Activated CD8-positive, alpha-beta memory T cell treated with anti-CD3 and anti-CD28 coated beads for 1 hour (primary cell): ENCODE measurements at regions not wholly inside any gene's neighbourhood (a gene's known extent, or its start where the extent isn't known, plus 50 kb on each side); places are given as distances from the start of the nearest gene placed in this dataset.

Experiments
- DNase-seq, 2 donors: peaks; one replicate each; pipeline ENCODE4 v3.0.0-alpha.2; 2020; ENCODE audit warnings: low read depth in 1 of 2; ENCODE audit errors: extremely low read depth in 1 of 2

DNA sequence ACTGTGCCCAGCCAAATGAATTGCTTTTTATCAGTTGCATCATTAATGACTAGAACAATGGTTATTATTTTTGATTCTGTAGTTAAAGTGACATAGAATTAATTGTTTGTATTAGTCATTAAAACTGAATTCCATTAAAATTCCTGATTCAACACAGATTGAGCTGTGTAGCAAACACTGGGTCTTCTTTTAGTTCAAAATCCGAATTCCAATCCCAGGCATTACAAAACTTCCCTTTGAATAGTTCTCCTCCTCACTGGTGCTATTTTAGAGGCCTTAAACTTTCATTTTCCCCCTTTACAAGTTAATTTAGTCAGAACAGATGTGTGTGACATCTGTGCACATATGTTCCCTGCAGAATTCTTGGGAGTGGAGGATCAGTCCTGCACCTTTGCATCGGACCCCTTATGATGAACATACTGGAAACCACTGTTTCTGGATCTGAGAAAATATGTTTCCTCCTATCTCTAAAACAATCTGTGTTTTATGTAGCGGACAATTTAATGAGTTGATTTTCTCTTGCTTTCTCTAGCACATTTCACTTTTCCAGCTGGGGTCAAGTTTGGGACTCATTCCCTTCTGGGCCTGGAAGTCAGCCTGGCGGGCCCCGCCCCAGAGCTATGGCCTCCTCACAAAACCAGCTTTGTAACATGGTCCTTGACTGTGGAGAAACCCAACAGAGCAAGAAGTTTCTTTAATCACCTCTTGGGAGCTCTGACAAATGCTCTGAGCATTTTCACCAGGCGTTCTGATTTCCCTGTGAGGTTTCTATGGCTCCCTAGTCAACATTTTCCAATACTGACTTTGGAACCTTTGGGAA lies 87.9 kb upstream of the MAMDC2 start:
- DNase-seq, result no peak

DNA sequence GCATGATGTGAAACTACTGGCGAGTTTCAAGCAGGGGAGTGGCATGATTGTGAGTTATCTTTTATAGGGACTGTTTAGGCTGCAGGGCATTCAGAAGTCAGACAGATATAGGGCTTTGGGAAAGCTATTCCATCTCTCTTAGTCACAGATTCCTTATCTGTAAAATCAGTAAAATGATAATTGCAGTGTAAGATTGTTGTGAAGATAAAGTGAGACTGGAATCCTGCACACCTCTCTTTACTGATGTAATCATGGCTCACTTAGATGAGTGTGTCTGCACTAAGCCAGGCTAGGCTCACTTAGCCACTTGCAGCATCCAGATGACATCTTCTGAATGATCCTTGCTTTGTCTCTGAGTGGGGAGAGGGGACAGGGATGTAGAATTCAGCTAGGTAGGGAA lies 81.8 kb upstream of the MAMDC2 start:
- no peak for DNase-seq

DNA sequence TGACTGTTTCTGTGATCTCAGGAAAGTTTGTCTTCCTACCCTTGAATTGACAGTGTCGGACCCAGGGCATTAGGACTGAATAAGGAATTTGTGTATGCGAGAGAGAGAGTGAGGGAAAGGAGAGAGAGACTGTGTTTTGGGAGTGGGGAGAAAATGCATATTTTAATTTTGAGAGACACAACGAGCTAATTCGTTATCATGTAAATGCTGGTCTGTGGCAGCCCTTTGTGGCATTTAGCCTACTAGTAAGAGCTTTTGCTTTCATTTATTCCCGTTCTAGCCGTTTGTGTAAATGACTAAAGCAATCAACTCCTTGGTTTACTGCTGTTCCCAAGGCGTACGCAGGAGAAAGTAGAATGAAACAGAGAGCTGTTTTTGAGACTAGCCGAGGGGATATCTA lies 79.8 kb upstream of the MAMDC2 start:
- no peak for DNase-seq

DNA sequence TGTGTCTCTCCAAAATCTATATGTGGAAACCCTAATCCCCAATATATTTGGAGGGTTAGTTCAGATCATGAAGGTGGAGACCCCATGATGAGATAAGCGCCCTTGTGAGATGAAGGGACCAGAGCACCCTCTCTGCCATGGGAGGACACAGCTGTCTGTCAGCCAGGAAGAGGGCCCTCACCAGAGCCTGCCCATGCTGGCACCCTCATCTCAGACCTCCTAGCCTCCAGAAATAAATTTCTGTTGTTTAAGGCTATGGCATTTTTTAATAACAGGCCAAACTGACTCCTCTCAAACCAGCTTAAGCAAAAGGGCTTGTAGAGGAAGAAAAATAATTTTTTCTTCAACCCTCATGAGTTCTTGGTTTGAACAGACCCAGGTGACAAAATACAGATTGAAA lies 79.2 kb upstream of the MAMDC2 start:
- DNase-seq, result no peak

DNA sequence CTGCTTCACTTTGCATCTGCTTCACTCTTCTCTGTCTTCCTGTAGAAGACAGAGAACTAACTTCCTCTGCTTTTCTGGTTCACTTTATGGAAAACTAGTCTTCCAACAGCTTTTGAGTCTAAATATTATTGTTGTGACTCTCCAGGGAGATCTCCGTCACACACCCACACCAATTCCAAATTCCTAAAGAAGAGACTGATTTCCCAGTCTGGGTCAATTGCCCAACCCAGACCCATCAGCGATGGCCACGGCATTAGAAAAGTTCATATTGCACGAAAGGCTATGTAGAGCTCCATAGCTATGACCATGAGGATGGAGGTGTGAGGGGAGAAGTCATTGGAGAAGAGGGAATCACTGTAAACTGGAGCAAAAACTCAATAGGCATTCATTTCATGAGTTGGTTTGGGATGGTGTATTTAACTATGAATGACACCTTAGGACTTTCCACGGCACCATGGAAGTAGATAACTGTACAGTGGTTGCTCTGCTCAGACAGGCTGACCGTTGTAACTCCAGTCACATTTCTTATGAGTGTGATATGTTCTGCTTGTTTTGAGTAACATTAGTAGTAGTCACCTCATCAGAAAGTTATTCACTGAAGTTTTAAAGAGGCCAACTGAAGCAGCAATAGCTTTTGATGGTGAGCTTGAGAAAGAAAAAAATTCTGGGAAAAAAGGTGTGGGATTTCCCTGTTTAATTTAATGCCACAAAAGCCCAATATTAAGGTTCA lies 78.1 kb upstream of the MAMDC2 start:
- no peak for DNase-seq

DNA sequence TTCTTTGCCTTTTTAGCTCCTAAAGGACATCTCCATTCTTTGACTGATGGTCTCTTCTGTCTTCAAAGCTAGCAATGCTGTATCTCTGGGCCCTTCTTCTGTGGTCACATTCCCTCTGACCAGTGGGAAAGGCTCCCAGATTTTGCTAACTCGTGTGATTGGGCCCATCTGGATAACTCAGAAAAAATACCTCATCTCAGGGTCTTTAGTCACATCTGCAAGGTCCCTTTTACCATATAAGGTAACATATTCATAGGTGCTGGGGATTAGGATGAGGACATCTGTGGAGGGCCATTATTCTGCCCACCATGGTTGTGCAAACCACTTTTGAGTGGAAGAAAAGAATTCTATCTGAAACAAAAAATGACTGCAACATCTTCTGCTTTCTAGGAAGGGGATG lies 76.3 kb upstream of the MAMDC2 start:
- DNase-seq, result no peak

DNA sequence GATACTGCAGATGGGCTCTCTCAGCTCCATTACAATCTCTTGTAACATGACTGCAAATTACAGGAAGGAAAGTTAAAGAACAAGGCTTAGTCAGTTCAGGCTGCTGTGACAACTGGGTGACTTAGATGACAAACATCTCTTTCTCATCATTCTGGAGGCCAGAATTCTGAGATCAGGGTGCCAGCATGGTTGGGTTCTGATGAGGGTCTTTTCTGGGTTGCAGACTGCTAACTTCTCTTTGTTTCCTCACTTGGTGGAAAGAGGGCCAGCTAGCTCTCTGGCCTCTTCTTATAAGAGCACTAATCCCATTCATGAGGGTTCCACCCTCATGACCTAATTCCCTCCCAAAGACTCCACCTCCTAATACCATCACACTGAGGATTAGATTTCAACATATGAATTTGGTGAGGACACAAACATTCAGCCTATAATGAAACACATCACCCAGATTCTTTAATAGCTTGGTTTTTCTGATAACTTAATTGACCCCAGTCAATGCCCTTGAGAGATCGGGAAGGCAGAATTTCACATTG lies 73.6 kb upstream of the MAMDC2 start:
- DNase-seq, result no peak

DNA sequence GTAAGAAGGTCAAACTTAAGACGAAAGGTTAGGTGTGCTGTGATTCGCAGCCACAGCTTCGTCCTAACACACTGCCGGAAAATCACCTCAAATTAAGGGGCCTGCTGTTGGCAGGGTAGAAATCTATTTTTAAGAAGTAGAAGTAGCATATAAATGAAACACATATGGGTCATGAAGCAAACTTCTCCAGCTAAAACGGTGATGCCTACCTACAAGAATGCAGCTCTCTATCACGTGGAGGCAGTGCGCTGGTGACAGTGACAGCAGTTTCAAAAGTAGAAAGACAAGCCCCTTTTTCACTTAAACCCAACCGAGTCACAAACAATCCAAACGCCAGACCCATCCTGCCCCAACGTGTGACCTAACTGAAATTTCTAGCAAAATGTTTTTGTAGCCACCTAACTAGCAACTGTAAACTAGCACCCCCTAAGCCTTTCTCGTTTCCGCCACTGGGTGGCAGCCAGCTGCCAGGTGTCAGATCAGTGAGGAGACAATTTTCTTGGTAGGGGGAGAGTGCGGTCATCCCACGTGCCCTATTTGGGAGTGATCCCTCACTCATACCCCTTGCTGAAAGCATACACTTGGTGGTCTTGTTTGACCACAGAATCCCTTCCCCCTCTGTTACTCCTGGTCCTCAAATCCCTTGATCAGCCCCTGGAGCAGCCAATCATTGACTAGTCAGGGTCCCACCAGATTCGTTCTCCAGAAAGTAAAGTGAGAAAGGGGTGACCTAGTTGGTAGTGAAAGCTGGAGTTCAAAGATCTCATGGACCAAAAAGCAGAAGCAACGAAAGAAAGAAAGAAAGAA lies 71.8 kb upstream of the MAMDC2 start:
- DNase-seq, result peak in 1 of 2 donors; percentile 17

DNA sequence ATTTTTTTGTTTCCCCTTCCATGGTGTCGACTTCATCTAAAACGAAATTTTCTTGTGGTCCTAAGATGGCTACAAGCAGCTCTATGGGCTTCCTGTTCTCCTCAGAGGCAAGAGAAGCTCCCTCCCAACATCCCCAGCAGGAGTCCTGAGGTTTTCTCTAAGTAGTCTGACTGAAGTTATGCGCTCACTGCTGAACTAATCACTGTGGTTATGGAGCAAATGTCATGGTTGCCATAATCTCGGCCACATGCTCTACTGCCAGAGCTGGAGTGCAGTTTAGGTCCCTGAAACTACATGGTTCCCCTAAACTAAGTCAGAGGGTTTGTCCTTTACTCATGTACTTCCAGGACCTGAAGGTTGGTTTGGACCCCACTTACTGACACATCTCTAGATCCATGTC lies 68.0 kb upstream of the MAMDC2 start:
- DNase-seq, result no peak

DNA sequence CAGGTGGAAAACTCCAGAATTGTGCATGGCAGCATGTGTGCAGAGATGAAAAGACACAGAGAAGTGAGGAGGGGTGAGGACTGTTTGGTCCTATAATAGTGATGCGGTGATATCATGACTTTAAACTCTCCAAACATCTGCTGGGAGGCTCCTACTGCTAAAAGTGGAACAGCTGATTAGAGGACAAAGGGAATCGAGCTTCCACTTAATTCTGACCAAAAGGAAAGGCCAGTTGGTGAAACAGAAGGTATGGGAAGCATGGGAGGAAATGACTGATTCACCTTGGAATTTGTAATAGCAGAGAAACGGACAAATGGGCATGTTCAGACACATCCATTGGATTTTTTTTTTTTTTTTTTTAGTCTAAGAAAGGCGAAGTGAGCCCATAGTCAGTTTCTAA lies 67.5 kb upstream of the MAMDC2 start:
- no peak for DNase-seq

DNA sequence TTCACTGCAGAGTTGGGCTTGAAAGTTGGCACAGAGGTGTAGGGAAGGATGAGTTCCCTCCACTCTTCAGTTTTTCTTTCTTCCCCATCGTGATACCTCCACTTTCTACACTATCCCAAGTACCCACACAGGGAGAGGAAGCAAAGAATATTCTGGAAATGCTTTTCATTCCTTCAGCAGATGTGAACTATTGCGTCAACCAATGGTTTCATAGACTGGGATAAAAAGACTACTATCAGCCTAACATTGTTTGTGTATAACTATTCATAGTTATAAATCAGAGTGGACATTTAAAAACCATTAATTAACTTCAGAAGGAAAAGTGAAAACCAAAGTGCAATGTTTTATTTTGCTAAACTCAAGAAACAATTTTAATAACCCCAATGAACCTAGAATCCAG lies 63.6 kb upstream of the MAMDC2 start:
- DNase-seq, result no peak

DNA sequence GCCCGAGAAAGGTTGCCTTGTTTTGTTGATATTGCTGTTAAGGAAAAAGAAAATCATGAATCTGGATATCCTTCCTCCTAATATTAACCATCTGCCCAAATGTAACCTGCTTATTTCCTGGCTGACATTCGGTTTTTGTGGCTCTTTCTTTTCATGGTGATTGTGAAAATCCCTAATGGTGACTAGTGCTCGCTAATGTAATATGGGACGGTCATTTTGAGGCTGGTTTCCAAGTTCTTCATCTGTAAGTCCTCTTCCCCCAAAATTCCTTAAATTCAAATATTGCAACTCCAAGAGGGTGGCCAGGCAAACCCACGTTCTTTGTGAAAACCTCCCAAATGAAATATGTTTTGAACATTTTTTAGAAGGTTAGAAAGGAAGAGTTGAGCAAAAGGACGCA lies 63.1 kb upstream of the MAMDC2 start:
- DNase-seq, result no peak

DNA sequence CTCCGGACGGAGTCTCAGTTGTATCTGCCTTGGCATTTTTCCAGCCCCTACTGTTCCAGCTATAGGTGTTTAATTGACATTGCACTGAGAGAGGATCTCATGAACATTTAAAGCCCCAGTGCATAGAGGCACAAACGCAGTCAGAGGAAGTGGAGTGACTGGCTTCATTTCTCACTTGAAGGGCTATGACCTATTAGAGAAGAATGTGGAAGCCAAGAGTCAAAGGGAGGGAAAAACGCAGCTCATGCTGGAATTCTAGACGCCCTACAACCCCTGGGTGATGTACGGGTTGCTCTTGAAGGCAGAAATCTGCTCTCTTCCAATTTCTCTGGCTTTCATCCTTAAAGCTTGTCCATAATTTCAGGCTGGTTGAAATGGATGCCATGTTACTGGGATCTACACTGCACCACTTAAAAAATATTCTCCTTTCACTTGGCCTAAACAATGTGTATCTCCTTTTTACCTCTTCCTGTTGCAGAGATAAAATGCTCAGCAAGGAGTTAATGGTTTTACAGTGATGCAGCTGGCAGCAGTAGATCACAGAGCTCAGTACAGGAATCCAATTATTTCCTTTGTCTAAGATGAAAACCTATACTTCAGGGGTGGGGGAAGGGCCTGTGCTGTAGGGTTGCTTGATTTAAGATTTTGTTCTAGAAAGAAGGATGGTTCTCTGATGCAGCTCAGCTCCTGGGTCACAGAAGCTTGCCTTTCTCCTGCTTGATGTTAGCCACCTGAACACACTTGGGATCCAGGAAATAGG lies 61.8 kb upstream of the MAMDC2 start:
- no peak for DNase-seq

DNA sequence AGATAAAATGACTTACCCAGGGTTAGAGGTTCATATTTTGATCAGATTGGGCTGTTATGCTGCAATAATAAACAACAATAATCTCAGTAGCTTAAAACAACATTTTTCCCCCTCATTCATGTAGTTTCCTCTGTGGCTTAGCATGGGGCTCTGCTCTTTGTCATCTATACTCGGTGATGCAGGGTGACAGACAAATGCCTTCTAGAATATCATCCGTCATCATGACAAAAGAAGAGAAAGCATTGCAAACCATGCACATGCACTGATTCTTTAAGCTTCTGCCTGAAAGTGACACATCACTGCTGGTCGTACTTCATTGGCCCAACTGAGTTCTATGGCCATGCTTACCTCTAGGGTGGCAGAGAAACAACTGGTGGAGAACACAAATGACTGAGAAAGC lies 58.8 kb upstream of the MAMDC2 start:
- no peak for DNase-seq

DNA sequence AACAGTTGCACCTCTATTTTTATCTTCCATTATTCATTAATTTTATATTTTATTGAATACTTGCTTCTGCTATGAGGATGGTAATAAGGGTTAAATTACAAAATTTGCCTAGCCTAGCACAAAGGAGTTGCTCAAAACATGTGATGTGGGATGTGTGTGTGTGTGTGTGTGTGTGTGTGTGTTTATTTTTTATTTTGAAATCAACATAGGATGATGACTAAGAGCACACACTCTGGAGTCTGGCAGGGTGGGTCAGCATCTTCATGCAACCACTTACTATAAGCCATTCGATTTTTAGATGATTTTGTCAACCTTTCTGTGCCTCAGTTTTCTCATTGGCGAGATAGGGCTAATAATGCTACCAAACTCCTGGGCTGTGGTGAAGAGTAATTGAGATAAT lies 57.7 kb upstream of the MAMDC2 start:
- DNase-seq, result no peak

DNA sequence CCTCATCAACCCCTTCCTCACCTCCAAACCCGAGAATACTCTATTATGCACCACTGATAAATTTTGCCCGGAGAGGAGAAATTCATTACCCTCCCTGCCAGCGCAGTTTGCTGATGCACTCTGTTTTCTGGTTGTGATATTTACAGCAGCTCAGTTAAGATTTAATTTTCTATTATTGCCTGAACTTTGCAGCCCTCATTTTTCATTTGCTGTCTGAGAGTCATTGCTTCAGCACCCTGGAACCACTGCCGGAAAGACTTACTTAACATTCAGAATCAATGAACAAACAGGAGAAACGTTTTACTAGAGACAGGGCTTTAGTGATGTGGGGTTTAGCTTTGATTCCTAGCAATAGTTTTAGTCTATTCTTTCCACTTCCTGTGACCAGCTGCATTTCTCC lies 56.7 kb upstream of the MAMDC2 start:
- DNase-seq, result no peak

DNA sequence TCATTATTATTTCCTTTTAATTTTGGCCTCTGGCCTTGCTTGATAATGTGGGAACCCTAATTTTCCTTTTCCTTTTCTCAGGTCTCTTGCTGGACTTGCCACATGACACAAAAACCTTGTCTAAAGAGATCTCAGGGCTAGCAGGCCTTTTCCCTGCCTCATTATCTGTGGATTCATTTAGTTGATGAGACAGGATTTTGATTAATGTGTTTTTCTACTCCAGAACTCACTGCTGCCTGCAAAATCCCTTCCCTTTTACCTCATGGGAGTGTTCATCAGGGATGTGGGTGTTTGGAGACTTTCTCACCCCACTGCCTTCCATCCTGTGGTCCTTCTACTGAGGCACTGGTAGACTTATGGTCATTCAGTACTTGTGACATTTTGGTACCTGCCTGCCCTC lies 56.2 kb upstream of the MAMDC2 start:
- DNase-seq, result no peak

DNA sequence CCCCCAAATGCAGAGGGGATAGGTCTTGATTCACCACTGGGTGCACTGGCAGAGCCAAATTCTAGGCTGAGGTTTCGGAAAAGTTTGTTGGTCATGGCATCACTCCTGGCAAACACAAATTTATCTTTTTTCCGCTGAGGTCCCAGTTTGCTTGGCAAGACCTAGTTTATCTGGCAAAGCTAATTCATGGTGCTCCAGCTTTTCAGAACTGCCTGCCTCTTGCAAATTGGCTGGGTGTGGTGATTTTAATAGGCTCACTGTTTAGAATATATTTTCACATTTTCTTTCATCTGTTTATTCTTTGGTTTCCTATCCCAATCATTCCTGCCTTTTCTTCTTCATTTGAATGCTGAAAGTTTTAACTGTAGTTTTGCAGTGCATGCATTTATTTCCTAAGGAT lies 50.5 kb upstream of the MAMDC2 start:
- DNase-seq, result no peak
